NOMO-1 treated with dmso at 0.1 percent for 144 hours (cell line): ENCODE measurements at regions not wholly inside any gene's neighbourhood (a gene's known extent, or its start where the extent isn't known, plus 50 kb on each side); places are given as distances from the start of the nearest gene placed in this dataset.
"Not testable (repeated sequence)": the region's sequence is repeated elsewhere in the genome, so short reads cannot be mapped to it uniquely, and the experiment has no call there.

Experiments used
- DNase-seq: peaks from one replicate; lab custom pipeline; 2025; ENCODE audit not compliant: unreplicated experiment; lab: John Stamatoyannopoulos, UW

DNA sequence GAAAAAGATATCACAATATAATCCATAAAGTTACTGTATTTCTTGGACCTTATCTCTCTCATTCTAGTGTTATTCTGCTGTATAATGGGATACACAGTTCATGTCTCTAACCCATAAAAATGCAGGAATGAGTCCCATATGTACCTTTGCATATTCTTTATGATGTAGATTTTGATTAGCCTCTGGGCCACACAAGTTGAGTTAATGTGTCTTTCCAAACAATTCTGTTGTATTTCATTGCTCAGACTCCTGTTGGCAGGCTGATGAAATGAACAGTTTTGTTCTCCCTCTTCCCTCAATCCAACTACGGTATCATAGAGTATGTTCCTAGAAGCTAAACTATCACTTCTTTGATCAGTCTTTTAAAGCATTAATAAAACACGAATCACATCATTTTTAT is 113.2 kb upstream of the SATB2 start:
- no peak for DNase-seq

DNA sequence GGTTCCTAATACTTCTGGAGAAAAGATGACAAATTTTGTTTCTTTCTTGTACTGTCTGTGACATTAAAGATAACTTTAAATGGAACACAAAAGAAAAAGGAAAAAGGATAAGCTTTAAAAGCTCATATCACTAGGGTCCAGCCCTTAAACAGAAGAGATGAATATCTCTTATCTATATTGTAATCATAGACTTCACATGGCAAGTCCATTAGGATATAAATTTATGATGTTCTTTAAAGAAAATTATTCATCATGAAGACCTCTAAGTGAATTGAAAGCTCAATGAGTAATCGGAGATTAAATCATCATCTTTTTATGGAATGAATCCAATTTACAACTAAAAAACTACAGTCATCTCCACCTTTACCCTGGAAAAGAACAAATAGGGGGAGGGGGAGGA is 111.6 kb upstream of the SATB2 start:
- no peak for DNase-seq

DNA sequence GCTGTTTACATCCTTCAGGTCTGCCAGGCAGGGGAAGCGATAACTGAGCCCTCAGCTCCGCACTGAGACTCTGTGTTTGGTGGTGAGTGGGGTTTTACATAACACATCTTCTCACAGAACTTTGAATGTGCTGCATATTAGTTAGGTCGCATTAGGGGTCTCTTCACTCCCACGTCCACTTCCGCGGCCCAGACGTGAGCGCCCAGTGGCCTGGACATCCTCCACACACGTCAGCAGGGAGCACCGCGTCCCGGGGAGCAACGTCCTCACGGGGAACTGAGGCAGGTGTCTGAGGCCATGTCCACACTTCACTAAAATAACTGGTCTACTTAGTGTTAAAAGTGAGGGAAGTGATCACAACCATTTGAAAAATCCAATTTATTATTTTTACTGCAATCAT is 100.4 kb upstream of the SATB2 start:
- DNase-seq, result no peak

DNA sequence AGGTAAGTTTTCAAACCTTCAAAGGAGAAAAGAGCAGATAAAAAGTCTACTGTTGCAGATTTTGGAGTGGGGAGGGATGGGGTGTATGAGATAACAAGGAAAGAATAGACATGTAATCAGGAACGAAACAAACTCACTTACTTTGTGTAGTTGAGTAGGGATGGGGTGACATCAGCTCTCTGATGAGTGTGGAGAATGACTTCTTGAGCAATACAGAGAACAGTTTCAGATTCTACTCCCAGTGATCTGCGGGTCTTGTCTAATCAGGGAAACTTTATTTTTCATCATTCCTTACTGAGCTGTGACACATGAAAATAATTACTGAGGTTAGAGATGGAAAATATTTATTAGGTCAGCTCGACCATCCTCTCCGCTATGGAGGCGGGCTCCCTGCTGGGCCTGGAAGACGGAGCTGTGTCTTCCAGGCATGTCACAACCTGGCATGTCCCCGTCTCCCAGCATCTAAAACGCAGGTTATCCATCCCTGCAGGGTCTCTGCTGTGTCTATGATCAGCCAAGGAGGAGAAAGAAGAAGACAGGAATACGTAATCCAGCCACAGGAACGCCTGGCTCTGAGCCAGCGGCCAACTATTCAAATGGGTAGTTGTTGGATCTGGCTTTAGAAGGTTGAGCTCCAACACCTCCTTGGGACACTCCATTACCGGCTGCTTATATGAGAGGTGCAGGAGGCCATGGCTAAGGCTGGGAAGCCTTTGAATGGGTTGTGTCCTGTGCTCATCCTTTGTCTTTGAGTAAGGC is 99.0 kb upstream of the SATB2 start:
- no peak for DNase-seq

DNA sequence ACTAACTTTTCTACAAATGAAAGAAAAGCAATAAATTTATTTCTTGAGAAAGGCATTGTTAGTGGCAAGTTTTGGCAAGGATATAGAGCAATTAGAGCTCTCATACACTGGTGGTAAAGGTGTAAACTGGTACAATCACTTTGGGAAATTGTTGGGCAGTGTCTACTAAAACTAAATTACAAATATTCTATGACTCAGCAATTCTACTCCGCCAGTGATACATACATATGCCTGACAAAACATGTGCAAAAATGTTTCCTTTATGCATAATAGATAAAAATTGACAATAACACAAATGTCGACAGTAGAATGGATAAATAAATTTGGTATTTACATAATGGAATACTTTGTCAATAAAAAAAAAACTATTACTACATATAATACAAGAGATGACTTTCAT is 96.3 kb upstream of the SATB2 start:
- DNase-seq, result no peak

DNA sequence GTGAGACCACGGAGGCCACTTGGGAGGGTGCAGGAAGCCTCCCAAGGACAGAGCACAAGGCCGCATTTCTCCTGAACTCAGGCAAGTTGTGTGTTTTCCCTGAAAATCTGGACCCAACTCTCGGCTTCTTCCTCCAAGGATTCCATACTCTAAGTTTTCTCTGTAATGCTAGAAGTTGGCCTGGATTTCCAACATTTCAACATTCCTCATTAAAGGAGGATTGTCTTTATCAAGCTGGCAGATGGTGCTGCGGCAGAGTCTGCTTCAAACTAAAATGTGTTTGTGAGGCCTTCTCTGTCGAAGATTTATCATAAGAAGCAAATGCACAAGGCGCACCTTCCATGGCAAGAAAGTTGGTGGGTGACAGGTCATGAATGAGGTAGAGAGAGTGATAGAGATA is 94.4 kb upstream of the SATB2 start:
- no peak for DNase-seq

DNA sequence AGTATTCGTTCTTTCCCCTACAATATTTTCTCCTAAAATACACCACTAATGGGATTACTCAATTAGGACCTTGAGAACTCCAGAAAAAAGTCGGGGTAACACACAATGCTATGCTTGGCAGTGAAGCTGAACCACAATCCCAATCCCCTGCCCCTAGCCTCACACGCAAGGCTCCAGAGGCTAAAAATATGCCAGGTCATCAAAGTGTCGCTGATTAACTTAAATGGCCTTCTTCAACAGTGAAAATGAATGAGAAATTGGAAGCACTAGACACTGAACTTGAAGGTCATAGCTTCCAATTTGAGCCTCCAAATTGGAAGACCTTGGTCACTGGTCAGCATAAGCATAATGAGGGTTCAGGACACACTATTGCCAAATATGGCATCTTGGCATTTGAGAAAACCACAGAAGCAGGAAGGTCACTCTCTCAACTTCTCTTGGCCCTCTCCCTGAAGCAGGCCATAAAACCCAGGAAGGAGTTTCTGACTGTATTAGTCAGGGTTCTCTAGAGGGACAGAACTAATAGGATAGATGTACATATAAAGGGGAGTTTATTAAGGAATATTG is 86.0 kb upstream of the SATB2 start:
- no peak for DNase-seq

DNA sequence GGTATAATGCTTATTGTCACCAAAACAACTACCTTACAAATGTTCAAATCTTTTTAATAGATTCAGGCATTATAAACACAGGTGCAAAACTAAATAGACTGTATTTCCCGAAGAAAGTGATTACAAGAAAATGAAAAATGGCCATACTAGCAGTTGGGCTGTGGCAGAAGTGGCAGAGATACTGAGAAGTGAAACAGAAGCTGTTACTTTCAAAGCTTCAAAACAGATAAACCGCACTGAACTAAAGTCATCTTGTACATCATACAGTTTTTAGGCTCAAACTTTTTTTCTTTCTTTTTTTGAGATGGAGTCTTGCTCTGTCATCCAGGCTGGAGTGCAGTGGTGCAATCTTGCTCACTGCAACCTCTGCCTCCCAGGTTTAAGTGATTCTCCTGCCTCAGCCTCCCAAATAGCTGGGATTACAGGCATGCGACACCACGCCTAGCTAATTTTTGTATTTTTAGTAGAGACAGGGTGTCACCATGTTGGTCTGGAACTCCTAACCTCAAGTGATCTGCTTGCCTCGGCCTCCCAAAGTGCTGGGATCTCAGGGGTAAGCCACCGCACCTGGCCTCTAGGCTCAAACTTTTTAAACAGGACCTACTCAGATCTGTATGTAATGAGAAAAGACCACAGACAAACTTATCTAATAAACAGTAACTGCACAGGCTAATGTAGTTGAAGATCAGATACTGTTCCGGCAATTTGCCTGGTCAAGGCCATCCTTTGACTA is 77.9 kb upstream of the SATB2 start:
- DNase-seq, result no peak

DNA sequence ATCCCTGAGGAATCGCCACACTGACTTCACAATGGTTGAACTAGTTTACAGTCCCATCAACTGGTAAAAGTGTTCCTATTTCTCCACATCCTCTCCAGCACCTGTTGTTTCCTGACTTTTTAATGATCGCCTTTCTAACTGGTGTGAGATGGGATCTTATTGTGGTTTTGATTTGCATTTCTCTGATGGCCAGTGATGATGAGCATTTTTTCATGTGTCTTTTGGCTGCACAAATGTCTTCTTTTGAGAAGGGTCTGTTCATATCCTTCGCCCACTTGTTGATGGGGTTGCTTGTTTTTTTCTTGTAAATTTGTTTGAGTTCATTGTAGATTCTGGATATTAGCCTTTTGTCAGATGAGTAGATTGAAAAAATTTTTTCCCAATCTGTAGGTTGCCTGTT is 76.1 kb upstream of the SATB2 start:
- DNase-seq, result not testable (repeated sequence)

DNA sequence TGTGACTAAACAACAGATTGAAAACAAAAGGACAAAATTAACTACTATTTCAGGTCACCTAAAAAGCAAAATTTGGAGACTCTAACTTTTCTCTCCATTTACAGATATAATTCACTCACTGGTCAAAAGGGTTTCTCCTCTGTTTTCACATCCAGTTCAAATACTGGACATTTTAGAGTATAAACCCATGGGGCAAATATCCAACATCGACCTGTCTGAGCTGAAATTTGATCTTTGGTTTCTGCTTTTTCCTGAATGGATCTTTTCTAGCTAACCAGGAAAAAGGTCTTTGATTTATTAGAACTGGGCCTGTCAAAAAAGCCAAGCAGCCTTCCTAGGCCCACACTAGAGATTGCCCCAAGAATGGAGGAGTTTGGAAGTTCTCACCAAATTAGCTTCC is 69.3 kb upstream of the SATB2 start:
- DNase-seq, result no peak

DNA sequence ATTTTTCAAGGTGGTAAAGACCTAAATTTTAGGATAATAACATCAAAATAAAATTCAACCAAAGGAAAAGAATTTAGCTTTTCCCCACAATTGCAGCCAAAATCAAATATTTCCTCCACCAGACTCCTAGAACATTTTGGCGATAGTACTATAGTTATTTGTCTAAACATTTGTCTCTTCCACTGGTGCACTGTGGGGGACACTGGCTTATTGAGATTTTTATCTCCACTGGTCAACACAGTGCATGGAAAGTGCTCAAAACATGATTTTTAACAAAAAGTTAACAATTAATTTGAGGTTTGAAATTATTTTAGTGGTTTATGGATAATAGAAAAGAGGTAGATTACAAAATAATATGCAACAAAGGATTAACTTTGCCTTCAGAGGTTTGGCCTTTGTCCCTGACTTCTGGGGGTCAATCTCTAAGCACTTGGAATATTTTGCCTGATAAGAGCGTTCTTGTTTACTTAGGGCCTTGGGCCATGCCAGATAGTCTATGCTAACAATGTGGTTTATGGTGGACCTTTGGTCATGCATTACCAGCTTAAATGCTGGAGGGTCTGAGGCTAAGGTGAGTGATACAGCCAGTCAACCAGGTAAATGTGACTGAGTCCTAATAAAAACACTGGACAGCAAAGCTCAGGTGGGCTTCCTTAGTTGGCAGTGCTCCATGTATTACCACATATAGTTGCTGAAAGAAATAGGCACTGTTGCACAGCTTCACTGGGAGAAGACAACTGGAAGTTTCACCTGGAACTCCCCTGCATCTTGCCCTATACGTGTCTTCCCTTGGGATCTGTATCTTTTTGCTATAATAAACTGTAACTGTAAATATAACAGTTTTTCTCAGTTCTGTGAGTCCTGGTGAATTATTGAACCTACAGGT is 67.2 kb upstream of the SATB2 start:
- no peak for DNase-seq

DNA sequence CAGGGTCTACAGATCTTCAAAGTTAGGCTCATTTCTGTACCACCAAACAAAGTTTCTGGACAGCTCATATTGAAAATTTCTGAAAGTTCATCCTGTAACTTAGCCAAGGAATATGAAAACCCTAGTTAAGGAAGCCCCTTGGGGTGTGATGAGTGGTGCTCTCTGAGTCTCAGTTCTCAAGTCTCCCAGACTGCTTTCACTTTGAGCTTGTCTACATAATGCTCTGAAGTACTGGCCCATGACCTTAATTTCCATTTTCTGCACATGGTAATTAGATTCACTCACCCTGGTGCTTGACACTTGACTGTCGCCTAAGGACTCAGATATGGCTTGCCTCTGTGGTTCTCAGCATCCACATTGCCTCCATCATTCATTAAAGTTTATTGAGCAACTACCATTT is 51.7 kb upstream of the SATB2 start:
- no peak for DNase-seq
